Central memory CD8-positive, alpha-beta T cell (primary cell): ENCODE measurements at regions not wholly inside any gene's neighbourhood (a gene's known extent, or its start where the extent isn't known, plus 50 kb on each side); places are given as distances from the start of the nearest gene placed in this dataset.

Experiments used
- ATAC-seq: fragments of 150-1000 bp; cut with Tn5 transposase; replicated peaks from 2 replicates; pipeline ENCODE4 v1.10.0; 2022; ENCODE audit warnings: mild to moderate bottlenecking, moderate FRiP score, moderate number of reproducible peaks; ENCODE audit not compliant: poor library complexity, severe bottlenecking; ENCODE audit errors: extremely low read depth
- DNase-seq, 2 donors: peaks; one replicate each; pipeline ENCODE4 v3.0.0; 2021; ENCODE audit warnings: low spot score in 2 of 2
- H3K27ac Mint-ChIP-seq: one replicate; pipeline ENCODE4 v1.8.0; 2022; ENCODE audit warnings: low read depth, mild to moderate bottlenecking, moderate library complexity, mixed read lengths
- H3K27me3 Mint-ChIP-seq: one replicate; pipeline ENCODE4 v1.8.0; 2022; ENCODE audit warnings: mixed read lengths
- H3K36me3 Mint-ChIP-seq: one replicate; pipeline ENCODE4 v1.8.0; 2022; ENCODE audit warnings: mild to moderate bottlenecking, moderate library complexity, mixed read lengths; ENCODE audit not compliant: insufficient read depth
- H3K4me1 Mint-ChIP-seq: one replicate; pipeline ENCODE4 v1.8.0; 2022; ENCODE audit warnings: mixed read lengths
- H3K4me3 Mint-ChIP-seq: one replicate; pipeline ENCODE4 v1.8.0; 2022; ENCODE audit warnings: mild to moderate bottlenecking, moderate library complexity, mixed read lengths
- H3K9me3 Mint-ChIP-seq: one replicate; pipeline ENCODE4 v1.8.0; 2022; ENCODE audit warnings: mixed read lengths

DNA sequence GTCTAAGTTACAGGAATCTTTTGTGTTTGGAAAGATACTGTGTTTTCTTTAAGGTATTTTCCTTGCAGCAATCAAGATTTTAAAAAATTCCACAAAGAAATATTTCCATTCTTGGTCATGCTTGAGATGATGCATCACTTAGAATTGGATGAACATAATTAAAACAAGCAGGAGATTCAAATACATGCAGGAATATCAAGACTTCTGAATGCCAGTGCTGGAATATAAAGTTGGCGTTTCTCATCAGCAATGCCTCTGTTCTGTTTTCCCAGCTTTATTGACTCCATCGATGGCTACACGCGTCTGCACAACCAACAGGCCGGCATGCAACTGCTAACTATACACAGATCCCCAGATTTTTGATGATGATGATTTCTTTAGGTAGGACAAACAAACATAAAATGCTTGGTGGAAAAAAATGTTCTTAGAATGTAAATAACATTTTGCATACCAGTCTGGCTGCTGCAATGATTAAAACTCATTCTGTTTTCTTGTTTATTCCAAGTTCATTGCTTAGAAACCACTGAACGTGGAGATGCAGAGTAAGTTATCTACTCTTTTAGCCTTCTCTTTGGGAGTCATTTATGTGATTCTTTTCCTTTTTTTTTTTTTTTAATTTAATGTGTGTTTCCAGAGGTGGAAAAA lies 91.3 kb upstream of the FAM171A1 start:
- H3K27ac Mint-ChIP-seq: no peak overlapping the region
- H3K4me1 Mint-ChIP-seq: peaks cover 6% of the 10 kb centered on the region
- H3K27me3 Mint-ChIP-seq: peaks cover 78% of the 10 kb centered on the region
- H3K9me3 Mint-ChIP-seq: peaks cover 9% of the 10 kb centered on the region
- DNase-seq: no peak
- ATAC-seq: no peak
- no peak overlapping the region for H3K4me3 Mint-ChIP-seq
- H3K36me3 Mint-ChIP-seq: no peaks in the 10 kb centered on the region

DNA sequence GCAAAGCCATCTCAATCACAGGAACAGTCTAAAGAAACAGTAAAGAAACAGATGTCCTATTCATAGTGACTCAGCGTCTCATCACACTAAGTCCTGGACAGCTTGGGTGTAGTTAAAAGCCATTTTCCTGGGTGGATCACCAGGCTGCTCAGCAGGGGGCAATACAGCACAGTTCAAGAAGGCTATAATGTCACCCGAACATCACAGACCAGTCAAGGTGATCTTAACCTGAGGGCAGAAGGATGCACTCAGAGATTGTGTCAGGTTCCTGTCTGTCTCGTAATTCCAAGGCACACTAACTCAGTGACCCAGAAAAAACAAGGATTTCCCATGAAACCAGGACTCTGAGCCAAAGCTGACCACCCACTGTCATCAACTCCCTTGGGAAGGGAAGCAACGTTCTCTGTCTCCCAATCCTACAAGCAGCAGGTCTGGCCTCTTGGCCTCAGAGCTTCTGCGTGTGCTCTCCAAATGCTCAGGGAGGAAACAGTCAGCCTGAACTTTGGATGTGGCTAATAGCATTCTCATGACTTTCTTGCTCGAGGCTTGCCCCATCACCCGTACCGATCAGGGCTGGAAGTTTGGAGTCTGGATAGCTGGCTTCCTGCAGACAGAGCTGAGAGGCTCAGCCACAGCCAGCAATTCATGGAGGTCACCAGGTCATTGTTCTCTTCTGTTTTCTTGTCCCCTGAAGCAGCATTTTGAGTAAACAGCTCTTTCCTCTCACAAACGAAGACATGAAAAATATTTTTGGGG lies 90.4 kb upstream of the FAM171A1 start:
- Mint-ChIP-seq H3K36me3 (no peaks in the 10 kb centered on the region), H3K4me1 (peaks cover 6% of the 10 kb centered on the region), H3K9me3 (peaks cover 9% of the 10 kb centered on the region), H3K4me3 (no peak overlapping the region), H3K27ac (no peak overlapping the region), H3K27me3 (peaks cover 78% of the 10 kb centered on the region)
- ATAC-seq: no peak
- DNase-seq: no peak

DNA sequence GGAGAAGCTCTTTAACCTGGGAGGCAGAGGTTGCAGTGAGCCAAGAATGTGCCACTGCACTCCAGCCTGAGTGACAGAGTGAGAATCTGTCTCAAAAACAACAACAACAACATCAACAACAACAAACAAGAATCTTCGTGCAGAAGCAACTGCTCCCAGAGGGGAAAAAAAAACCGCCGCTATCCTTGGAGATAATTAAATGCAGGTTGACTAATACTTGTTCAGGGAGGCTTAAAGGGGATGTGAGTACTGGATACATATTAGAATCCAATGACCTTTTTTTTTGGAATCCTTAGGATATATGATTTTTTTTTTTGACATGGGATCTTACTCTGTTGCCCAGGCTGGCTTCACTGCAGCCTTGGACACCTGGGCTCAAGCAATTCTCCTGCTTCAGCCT lies 89.6 kb upstream of the FAM171A1 start:
- no peak for ATAC-seq
- Mint-ChIP-seq H3K27me3 (peaks cover 77% of the 10 kb centered on the region), H3K27ac (no peak overlapping the region), H3K4me1 (peaks cover 6% of the 10 kb centered on the region), H3K4me3 (no peak overlapping the region), H3K36me3 (no peaks in the 10 kb centered on the region), H3K9me3 (peaks cover 9% of the 10 kb centered on the region)
- no peak for DNase-seq

DNA sequence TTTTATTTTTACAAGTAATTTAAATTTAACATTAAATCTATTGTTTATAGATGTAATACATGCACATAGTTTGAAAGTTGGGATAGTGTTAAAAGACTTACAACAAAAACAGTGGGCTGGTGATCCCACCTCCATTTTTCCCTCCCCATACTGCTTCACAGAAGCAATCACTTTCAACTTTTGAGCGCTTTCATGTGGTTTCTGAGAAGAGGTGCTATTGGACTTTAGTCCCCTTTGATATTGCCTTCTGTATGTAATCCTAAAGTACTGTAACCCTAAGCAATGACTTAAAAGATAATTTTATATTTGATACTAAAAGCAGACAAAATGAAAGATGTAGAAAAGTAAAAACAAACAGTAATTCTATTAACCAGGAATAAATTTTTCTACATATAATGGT lies 88.1 kb upstream of the FAM171A1 start:
- H3K9me3 Mint-ChIP-seq: peaks cover 9% of the 10 kb centered on the region
- no peak overlapping the region for H3K27ac Mint-ChIP-seq

DNA sequence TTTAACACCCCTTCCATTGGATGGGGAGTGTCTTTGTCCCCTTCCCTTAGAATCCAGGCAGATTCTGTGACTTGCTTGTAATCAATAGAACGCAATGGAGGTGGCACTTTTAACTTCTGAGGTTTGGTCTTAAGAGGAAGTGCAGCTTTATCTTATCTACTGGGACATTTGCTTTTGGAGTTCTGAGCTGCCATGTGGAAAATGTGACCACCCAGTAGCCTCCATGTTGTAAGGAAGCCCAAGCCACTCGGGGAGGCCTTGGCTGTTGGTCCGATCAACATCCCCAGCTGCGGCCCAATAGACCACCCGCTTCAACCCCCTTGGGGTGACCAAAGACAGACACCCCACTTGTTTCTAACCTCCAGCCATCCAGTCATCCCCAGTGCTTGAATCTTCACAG lies 86.3 kb upstream of the FAM171A1 start:
- no peaks in the 10 kb centered on the region for H3K36me3 Mint-ChIP-seq
- peaks cover 73% of the 10 kb centered on the region for H3K27me3 Mint-ChIP-seq
- no peak overlapping the region for H3K4me3 Mint-ChIP-seq
- ATAC-seq: no peak
- DNase-seq: no peak
- H3K4me1 Mint-ChIP-seq: peaks cover 6% of the 10 kb centered on the region
- H3K9me3 Mint-ChIP-seq: no peaks in the 10 kb centered on the region
- no peak overlapping the region for H3K27ac Mint-ChIP-seq

More for the DNA sequence above, 88.1 kb upstream of the FAM171A1 start:
- peaks cover 72% of the 10 kb centered on the region for H3K27me3 Mint-ChIP-seq
- no peak for ATAC-seq
- peaks cover 6% of the 10 kb centered on the region for H3K4me1 Mint-ChIP-seq
- no peaks in the 10 kb centered on the region for H3K36me3 Mint-ChIP-seq
- DNase-seq: no peak
- H3K4me3 Mint-ChIP-seq: no peak overlapping the region

DNA sequence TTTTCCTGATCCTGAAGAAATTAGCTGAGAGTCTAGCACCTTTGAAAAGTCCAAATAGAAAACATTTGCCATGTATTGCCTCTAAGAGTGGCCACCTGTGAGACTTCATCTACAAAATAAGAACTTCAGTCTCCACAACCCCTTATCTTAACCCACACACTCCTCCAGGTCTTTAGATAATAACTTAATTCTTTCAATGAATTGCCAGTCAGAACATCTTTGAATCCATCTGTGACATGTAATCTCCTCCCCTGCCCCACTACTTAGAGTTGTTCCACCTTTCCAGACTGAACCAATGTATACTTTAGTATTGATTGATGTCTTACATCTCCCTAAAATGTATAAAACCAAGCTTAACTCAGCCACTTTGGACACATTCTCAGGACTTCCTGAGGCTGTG lies 84.4 kb upstream of the FAM171A1 start:
- Mint-ChIP-seq H3K27me3 (peaks cover 78% of the 10 kb centered on the region), H3K4me3 (no peak overlapping the region), H3K36me3 (no peaks in the 10 kb centered on the region), H3K9me3 (no peaks in the 10 kb centered on the region), H3K4me1 (peaks cover 6% of the 10 kb centered on the region), H3K27ac (no peak overlapping the region)
- no peak for DNase-seq
- ATAC-seq: no peak

DNA sequence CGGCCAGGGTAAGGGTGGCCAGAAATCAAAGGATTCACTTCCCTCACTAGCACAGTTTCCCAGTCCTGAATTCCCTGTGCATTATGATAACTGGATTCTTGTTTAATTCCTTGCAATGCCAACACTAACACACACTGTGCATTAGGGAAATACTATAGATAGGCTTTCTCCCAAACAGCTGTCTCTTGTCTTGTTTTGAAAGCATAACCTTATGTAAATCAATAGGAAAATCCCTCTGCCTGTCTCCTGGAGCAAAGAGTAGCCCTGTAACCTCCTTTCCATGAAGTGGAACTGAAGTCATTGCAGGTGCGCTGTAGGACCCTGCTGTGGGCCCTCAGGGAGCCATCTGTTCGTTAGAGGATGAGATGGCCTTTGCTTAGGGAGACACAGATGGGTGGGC lies 82.8 kb upstream of the FAM171A1 start:
- no peak overlapping the region for H3K4me3 Mint-ChIP-seq
- H3K27me3 Mint-ChIP-seq: peaks cover 67% of the 10 kb centered on the region
- ATAC-seq (no peak), DNase-seq (no peak)
- H3K4me1 Mint-ChIP-seq: peaks cover 6% of the 10 kb centered on the region
- no peaks in the 10 kb centered on the region for H3K9me3 Mint-ChIP-seq
- H3K27ac Mint-ChIP-seq: no peak overlapping the region
- H3K36me3 Mint-ChIP-seq: no peaks in the 10 kb centered on the region

DNA sequence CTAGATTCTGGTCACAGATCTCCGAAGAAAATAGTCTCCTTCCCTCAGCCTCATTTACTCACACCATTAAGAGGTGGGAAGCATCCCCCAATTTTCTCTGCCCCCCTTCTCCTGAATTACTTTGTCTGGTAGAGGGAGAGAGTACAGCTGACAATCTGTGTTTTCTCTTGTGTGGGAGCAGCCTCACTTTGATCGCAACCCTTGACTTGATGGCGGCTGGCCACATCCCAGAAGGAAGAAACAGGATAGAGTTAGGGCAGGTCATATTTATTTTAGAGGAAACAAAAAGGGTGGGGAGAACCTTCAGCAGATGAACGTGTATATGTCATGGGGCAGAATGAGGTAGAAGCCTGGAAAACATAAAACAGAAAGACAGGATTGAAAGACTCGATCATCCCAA lies 82.4 kb upstream of the FAM171A1 start:
- ATAC-seq: no peak
- H3K36me3 Mint-ChIP-seq: peaks cover under 1% of the 10 kb centered on the region

DNA sequence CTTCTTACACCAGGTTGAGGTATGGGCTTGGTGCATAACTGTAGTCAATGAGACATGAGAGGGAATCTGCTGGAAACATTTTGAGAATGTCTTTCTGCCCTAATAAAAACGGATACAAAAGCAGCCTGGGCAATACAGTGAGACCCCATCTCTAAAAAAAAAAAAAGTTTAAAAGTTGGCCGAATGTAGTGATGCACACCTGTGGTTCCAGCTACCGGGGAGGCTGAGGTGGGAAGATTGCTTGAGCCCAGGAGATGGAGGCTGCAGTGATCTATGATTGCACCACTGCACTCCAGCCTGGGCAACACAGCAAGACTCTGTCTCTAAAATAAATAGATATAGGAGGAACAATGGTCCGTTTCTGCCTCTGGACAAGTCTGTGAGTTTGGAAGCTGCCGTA lies 81.5 kb upstream of the FAM171A1 start:
- H3K27me3 Mint-ChIP-seq: peaks cover 58% of the 10 kb centered on the region

More for the DNA sequence above, 82.4 kb upstream of the FAM171A1 start:
- H3K4me3 Mint-ChIP-seq: no peak overlapping the region
- peaks cover 62% of the 10 kb centered on the region for H3K27me3 Mint-ChIP-seq
- no peaks in the 10 kb centered on the region for H3K9me3 Mint-ChIP-seq
- H3K27ac Mint-ChIP-seq: no peak overlapping the region
- H3K4me1 Mint-ChIP-seq: peaks cover 1% of the 10 kb centered on the region
- no peak for DNase-seq

DNA sequence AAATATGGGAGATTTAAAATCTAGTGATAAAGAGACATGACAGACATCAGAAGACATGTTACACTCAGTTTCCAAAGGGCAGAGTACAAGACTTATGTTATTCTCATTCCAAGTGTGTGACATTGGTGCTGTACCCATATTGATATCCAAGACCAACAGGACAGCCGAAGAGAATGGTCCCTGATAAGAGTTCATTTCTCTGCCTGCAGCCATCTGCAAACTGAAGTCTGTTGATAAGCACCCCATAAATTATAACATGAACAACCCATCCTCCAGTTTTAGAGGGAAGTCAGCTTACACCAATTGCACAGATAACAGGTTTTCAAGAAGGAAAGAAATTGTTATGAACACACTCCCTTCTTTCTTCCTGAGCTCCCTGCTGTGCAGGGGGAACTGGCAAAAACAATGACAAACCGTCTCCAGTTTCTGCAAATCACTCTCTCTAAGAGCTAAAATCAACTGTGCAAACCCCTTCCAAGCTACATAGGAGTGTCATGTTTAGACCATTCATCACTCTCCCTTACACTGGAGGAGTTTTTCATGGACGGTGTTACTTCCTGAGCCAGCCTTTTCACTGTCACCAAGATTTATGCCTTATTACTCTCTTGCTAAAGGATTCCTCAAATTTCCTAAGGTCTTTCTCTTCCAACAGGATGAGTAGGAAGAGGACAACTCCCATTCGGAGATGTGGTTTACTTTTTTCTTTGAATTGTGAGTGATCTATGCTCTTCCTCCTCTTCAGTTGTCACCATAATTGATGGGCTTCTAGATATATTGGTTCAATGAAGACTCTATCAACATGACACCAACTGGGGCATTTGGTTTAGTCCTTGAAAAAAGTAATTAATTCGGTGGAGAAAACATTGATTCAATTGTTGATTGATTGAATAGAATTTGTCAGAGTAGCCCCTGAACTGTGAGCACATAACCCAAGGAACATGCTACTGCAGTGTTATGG lies 80.3 kb upstream of the FAM171A1 start:
- Mint-ChIP-seq H3K27ac (no peak overlapping the region), H3K4me3 (no peak overlapping the region), H3K36me3 (peaks cover 3% of the 10 kb centered on the region), H3K27me3 (peaks cover 59% of the 10 kb centered on the region), H3K4me1 (no peaks in the 10 kb centered on the region), H3K9me3 (no peaks in the 10 kb centered on the region)
- ATAC-seq (no peak), DNase-seq (no peak)

More for the DNA sequence above, 81.5 kb upstream of the FAM171A1 start:
- Mint-ChIP-seq H3K4me3 (no peak overlapping the region), H3K4me1 (no peaks in the 10 kb centered on the region), H3K9me3 (no peaks in the 10 kb centered on the region), H3K27ac (no peak overlapping the region), H3K36me3 (peaks cover 3% of the 10 kb centered on the region)
- DNase-seq (no peak), ATAC-seq (no peak)

DNA sequence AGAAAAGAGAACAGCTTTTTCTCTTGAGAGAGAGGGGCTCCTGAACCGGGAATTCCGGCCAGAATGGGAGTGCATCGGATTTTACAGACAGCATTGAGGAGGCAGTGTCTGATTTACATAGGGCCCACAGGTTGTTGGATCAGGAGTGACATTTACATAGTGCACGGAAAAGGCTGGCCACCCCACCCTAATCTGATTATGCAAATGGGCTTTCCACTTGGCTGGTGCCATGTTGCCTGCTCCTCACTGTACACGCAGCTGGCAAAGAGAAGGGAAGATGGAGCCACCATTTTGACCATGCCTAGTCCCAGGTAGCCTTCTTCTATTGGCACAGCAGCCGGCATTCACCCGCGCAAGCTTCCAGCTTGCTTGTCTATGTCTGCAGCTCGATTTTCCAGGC lies 77.5 kb upstream of the FAM171A1 start:
- H3K9me3 Mint-ChIP-seq: no peaks in the 10 kb centered on the region
- ATAC-seq: no peak
- H3K27me3 Mint-ChIP-seq: peaks cover 45% of the 10 kb centered on the region
- no peaks in the 10 kb centered on the region for H3K4me1 Mint-ChIP-seq
- H3K27ac Mint-ChIP-seq: no peak overlapping the region
- DNase-seq: no peak
- peaks cover 3% of the 10 kb centered on the region for H3K36me3 Mint-ChIP-seq
- no peak overlapping the region for H3K4me3 Mint-ChIP-seq

DNA sequence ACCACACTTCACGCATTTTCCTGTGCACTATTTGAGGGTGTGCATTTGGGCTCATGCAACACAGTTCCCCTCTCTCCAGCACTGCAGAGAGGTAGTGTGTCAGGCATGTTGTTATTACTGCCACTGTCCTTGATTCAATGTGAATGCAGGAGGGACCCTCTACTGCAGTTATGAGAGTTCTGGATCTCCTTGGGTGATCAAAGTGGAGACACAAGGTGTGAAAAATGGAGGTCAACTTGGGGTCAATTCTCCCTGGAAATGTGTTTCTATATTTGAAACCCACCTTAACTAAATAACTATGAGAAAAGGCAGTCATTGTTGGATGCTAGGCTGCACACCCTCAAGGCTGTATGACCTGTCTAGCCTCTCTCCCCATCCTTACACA lies 73.9 kb upstream of the FAM171A1 start:
- peaks cover 3% of the 10 kb centered on the region for H3K36me3 Mint-ChIP-seq
- no peak for DNase-seq
- no peaks in the 10 kb centered on the region for H3K9me3 Mint-ChIP-seq
- H3K27ac Mint-ChIP-seq: no peak overlapping the region
- no peak overlapping the region for H3K4me3 Mint-ChIP-seq
- no peak for ATAC-seq
- H3K27me3 Mint-ChIP-seq: peaks cover 23% of the 10 kb centered on the region
- H3K4me1 Mint-ChIP-seq: no peaks in the 10 kb centered on the region
